Panc1 (cell line): ENCODE measurements at regions not wholly inside any gene's neighbourhood (a gene's known extent, or its start where the extent isn't known, plus 50 kb on each side); places are given as distances from the start of the nearest gene placed in this dataset.

Experiments used
- POLR2AphosphoS5 ChIP-seq: IDR thresholded peaks from 2 replicates; pipeline ENCODE4 v1.6.1; 2012; ENCODE audit warnings: mild to moderate bottlenecking, low read depth, low read length, moderate library complexity
- SIN3A ChIP-seq: IDR thresholded peaks from 2 replicates; pipeline ENCODE4 v1.6.1; 2012; ENCODE audit warnings: low read depth, mild to moderate bottlenecking, low read length, moderate library complexity, borderline replicate concordance; ENCODE audit not compliant: insufficient read depth
- TCF7L2 ChIP-seq: IDR thresholded peaks from 2 replicates; pipeline ENCODE4 v1.6.1; 2011; ENCODE audit warnings: mild to moderate bottlenecking, low read depth, low read length, inconsistent platforms
- TF ChIP-seq, protein P1 (sequence below): fragments of 450-650 bp; IDR thresholded peaks from 2 replicates; pipeline ENCODE4 v1.5.1; 2017; ENCODE audit warnings: mild to moderate bottlenecking
- TF ChIP-seq, protein P2 (sequence below), 2 experiments: IDR thresholded peaks; 2 replicates each; pipeline ENCODE4 v1.6.1; 2011 to 2012; ENCODE audit warnings: low read depth in 2 of 2, control low read depth in 1 of 2, low read length in 1 of 2, mild to moderate bottlenecking in 1 of 2, moderate library complexity in 1 of 2; ENCODE audit not compliant: insufficient read depth in 1 of 2

DNA sequence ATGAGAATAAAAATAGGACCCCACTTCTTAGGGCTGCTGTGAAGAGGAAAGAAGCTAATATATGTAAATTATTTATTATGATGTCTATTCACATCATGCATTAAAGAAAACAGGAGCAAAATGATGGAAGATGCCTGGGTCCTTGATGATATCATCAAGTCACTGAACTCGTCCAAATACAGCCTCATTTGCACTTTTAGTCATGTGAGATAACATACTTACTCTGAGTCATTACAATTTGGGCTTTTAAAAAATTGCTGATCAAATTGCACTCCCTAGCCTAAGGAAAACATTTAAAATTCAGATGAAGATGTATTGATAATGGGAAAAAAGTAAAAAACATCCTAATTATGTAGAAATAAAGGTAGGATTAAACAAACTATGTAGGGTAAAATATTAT, 302.7 kb upstream of the CCL2 start:
- TF ChIP-seq, protein P1, sequence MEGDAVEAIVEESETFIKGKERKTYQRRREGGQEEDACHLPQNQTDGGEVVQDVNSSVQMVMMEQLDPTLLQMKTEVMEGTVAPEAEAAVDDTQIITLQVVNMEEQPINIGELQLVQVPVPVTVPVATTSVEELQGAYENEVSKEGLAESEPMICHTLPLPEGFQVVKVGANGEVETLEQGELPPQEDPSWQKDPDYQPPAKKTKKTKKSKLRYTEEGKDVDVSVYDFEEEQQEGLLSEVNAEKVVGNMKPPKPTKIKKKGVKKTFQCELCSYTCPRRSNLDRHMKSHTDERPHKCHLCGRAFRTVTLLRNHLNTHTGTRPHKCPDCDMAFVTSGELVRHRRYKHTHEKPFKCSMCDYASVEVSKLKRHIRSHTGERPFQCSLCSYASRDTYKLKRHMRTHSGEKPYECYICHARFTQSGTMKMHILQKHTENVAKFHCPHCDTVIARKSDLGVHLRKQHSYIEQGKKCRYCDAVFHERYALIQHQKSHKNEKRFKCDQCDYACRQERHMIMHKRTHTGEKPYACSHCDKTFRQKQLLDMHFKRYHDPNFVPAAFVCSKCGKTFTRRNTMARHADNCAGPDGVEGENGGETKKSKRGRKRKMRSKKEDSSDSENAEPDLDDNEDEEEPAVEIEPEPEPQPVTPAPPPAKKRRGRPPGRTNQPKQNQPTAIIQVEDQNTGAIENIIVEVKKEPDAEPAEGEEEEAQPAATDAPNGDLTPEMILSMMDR = no peak
- TF ChIP-seq, protein P2, sequence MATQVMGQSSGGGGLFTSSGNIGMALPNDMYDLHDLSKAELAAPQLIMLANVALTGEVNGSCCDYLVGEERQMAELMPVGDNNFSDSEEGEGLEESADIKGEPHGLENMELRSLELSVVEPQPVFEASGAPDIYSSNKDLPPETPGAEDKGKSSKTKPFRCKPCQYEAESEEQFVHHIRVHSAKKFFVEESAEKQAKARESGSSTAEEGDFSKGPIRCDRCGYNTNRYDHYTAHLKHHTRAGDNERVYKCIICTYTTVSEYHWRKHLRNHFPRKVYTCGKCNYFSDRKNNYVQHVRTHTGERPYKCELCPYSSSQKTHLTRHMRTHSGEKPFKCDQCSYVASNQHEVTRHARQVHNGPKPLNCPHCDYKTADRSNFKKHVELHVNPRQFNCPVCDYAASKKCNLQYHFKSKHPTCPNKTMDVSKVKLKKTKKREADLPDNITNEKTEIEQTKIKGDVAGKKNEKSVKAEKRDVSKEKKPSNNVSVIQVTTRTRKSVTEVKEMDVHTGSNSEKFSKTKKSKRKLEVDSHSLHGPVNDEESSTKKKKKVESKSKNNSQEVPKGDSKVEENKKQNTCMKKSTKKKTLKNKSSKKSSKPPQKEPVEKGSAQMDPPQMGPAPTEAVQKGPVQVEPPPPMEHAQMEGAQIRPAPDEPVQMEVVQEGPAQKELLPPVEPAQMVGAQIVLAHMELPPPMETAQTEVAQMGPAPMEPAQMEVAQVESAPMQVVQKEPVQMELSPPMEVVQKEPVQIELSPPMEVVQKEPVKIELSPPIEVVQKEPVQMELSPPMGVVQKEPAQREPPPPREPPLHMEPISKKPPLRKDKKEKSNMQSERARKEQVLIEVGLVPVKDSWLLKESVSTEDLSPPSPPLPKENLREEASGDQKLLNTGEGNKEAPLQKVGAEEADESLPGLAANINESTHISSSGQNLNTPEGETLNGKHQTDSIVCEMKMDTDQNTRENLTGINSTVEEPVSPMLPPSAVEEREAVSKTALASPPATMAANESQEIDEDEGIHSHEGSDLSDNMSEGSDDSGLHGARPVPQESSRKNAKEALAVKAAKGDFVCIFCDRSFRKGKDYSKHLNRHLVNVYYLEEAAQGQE (IDR thresholded peaks at IDR 0.05; ENCODE audit: insufficient read depth in 1 of 2, low read depth in 2 of 2, low read length in 1 of 2) = no peak
- TF ChIP-seq SIN3A (no peak), POLR2AphosphoS5 (no peak), TCF7L2 (no peak)
